HL-60 (cell line): ENCODE measurements at regions not wholly inside any gene's neighbourhood (a gene's known extent, or its start where the extent isn't known, plus 50 kb on each side); places are given as distances from the start of the nearest gene placed in this dataset.

Experiments used
- CTCF ChIP-seq: IDR thresholded peaks from one replicate; pipeline ENCODE4 v1.5.1; 2011; ENCODE audit warnings: low read length, control low read depth, inconsistent platforms; ENCODE audit not compliant: insufficient read depth
- GABPA ChIP-seq: IDR thresholded peaks from 2 replicates; pipeline ENCODE4 v1.6.1; 2012; ENCODE audit warnings: low read depth
- POLR2AphosphoS5 ChIP-seq: IDR thresholded peaks from 2 replicates; pipeline ENCODE4 v1.6.1; 2012; ENCODE audit warnings: low read depth
- SPI1 ChIP-seq: IDR thresholded peaks from 2 replicates; pipeline ENCODE4 v1.6.1; 2012; ENCODE audit warnings: low read depth, mild to moderate bottlenecking, borderline replicate concordance
- TF ChIP-seq, protein P1 (sequence below): IDR thresholded peaks from 2 replicates; pipeline ENCODE4 v1.6.1; 2012; ENCODE audit warnings: low read depth; ENCODE audit not compliant: insufficient replicate concordance

GRCh38 chr4:140311257-140311835, 62.1 kb upstream of the SCOC start:
- no peak for TF ChIP-seq CTCF
- no peak for TF ChIP-seq POLR2AphosphoS5
- TF ChIP-seq, protein P1, sequence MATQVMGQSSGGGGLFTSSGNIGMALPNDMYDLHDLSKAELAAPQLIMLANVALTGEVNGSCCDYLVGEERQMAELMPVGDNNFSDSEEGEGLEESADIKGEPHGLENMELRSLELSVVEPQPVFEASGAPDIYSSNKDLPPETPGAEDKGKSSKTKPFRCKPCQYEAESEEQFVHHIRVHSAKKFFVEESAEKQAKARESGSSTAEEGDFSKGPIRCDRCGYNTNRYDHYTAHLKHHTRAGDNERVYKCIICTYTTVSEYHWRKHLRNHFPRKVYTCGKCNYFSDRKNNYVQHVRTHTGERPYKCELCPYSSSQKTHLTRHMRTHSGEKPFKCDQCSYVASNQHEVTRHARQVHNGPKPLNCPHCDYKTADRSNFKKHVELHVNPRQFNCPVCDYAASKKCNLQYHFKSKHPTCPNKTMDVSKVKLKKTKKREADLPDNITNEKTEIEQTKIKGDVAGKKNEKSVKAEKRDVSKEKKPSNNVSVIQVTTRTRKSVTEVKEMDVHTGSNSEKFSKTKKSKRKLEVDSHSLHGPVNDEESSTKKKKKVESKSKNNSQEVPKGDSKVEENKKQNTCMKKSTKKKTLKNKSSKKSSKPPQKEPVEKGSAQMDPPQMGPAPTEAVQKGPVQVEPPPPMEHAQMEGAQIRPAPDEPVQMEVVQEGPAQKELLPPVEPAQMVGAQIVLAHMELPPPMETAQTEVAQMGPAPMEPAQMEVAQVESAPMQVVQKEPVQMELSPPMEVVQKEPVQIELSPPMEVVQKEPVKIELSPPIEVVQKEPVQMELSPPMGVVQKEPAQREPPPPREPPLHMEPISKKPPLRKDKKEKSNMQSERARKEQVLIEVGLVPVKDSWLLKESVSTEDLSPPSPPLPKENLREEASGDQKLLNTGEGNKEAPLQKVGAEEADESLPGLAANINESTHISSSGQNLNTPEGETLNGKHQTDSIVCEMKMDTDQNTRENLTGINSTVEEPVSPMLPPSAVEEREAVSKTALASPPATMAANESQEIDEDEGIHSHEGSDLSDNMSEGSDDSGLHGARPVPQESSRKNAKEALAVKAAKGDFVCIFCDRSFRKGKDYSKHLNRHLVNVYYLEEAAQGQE: no peak
- TF ChIP-seq SPI1: no peak
- no peak for TF ChIP-seq GABPA
